ENCODE measurements at regions not wholly inside any gene's neighbourhood (a gene's known extent, or its start where the extent isn't known, plus 50 kb on each side); places are given as distances from the start of the nearest gene placed in this dataset.

- Histone ChIP-seq H3K9ac (ENCODE audit: low read depth in 1 of 2, low read length in 2 of 2) (no peak overlapping the region), H3K27ac (ENCODE audit: low read depth in 2 of 2, low read length in 2 of 2) (no peak overlapping the region), H3K4me3 (ENCODE audit: low read length in 2 of 2) (no peak overlapping the region), H3K9me3 (ENCODE audit: control insufficient read depth in 2 of 2, low read length in 2 of 2) (no peaks in the 10 kb centered on the region), H3K27me3 (ENCODE audit: control insufficient read depth in 2 of 2, insufficient read depth in 2 of 2, low read length in 2 of 2) (no peaks in the 10 kb centered on the region), H3K4me1 (ENCODE audit: control insufficient read depth in 2 of 2, insufficient read depth in 2 of 2, low read length in 2 of 2) (peaks cover 0 to 3% of the 10 kb centered on the region in 2 donors), H3K36me3 (ENCODE audit: control insufficient read depth in 2 of 2, insufficient read depth in 2 of 2, low read length in 2 of 2) (no peaks in the 10 kb centered on the region)
Observed at GRCh38 chr3:23038471-23038870, 164.7 kb upstream of the UBE2E2 start.

GRCh38 chr3:23041918-23042696 lies 161.0 kb upstream of the UBE2E2 start:
- Histone ChIP-seq H3K4me1 (ENCODE audit: control insufficient read depth in 2 of 2, insufficient read depth in 2 of 2, low read length in 2 of 2) (no peaks in the 10 kb centered on the region), H3K27me3 (ENCODE audit: control insufficient read depth in 2 of 2, insufficient read depth in 2 of 2, low read length in 2 of 2) (no peaks in the 10 kb centered on the region), H3K9ac (ENCODE audit: low read depth in 1 of 2, low read length in 2 of 2) (no peak overlapping the region), H3K4me3 (ENCODE audit: low read length in 2 of 2) (no peak overlapping the region), H3K27ac (ENCODE audit: low read depth in 2 of 2, low read length in 2 of 2) (no peak overlapping the region), H3K9me3 (ENCODE audit: control insufficient read depth in 2 of 2, low read length in 2 of 2) (no peaks in the 10 kb centered on the region), H3K36me3 (ENCODE audit: control insufficient read depth in 2 of 2, insufficient read depth in 2 of 2, low read length in 2 of 2) (no peaks in the 10 kb centered on the region)

- Histone ChIP-seq H3K4me1 (ENCODE audit: control insufficient read depth in 2 of 2, insufficient read depth in 2 of 2, low read length in 2 of 2) (no peaks in the 10 kb centered on the region), H3K27ac (ENCODE audit: low read depth in 2 of 2, low read length in 2 of 2) (no peak overlapping the region), H3K9ac (ENCODE audit: low read depth in 1 of 2, low read length in 2 of 2) (no peak overlapping the region), H3K9me3 (ENCODE audit: control insufficient read depth in 2 of 2, low read length in 2 of 2) (no peaks in the 10 kb centered on the region), H3K36me3 (ENCODE audit: control insufficient read depth in 2 of 2, insufficient read depth in 2 of 2, low read length in 2 of 2) (no peaks in the 10 kb centered on the region), H3K27me3 (ENCODE audit: control insufficient read depth in 2 of 2, insufficient read depth in 2 of 2, low read length in 2 of 2) (no peaks in the 10 kb centered on the region), H3K4me3 (ENCODE audit: low read length in 2 of 2) (no peak overlapping the region)
Observed at GRCh38 chr3:23044463-23044862, 158.7 kb upstream of the UBE2E2 start.

GRCh38 chr3:23046536-23046935 lies 156.6 kb upstream of the UBE2E2 start:
- Histone ChIP-seq H3K9ac (ENCODE audit: low read depth in 1 of 2, low read length in 2 of 2) (no peak overlapping the region), H3K36me3 (ENCODE audit: control insufficient read depth in 2 of 2, insufficient read depth in 2 of 2, low read length in 2 of 2) (no peaks in the 10 kb centered on the region), H3K4me3 (ENCODE audit: low read length in 2 of 2) (no peak overlapping the region), H3K27me3 (ENCODE audit: control insufficient read depth in 2 of 2, insufficient read depth in 2 of 2, low read length in 2 of 2) (no peaks in the 10 kb centered on the region), H3K4me1 (ENCODE audit: control insufficient read depth in 2 of 2, insufficient read depth in 2 of 2, low read length in 2 of 2) (no peaks in the 10 kb centered on the region), H3K9me3 (ENCODE audit: control insufficient read depth in 2 of 2, low read length in 2 of 2) (no peaks in the 10 kb centered on the region), H3K27ac (ENCODE audit: low read depth in 2 of 2, low read length in 2 of 2) (no peak overlapping the region)

- no peak overlapping the region for H3K9ac ChIP-seq (ENCODE audit: low read depth in 1 of 2, low read length in 2 of 2)
- no peaks in the 10 kb centered on the region for H3K9me3 ChIP-seq (ENCODE audit: control insufficient read depth in 2 of 2, low read length in 2 of 2)
- H3K4me1 ChIP-seq (ENCODE audit: control insufficient read depth in 2 of 2, insufficient read depth in 2 of 2, low read length in 2 of 2): no peaks in the 10 kb centered on the region
- no peaks in the 10 kb centered on the region for H3K27me3 ChIP-seq (ENCODE audit: control insufficient read depth in 2 of 2, insufficient read depth in 2 of 2, low read length in 2 of 2)
- no peaks in the 10 kb centered on the region for H3K36me3 ChIP-seq (ENCODE audit: control insufficient read depth in 2 of 2, insufficient read depth in 2 of 2, low read length in 2 of 2)
- H3K27ac ChIP-seq (ENCODE audit: low read depth in 2 of 2, low read length in 2 of 2): no peak overlapping the region
- no peak overlapping the region for H3K4me3 ChIP-seq (ENCODE audit: low read length in 2 of 2)
Observed at GRCh38 chr3:23051240-23052140, 151.6 kb upstream of the UBE2E2 start.

GRCh38 chr3:23052208-23052607 lies 150.9 kb upstream of the UBE2E2 start:
- Histone ChIP-seq H3K9ac (ENCODE audit: low read depth in 1 of 2, low read length in 2 of 2) (no peak overlapping the region), H3K4me3 (ENCODE audit: low read length in 2 of 2) (no peak overlapping the region), H3K27ac (ENCODE audit: low read depth in 2 of 2, low read length in 2 of 2) (no peak overlapping the region), H3K9me3 (ENCODE audit: control insufficient read depth in 2 of 2, low read length in 2 of 2) (no peaks in the 10 kb centered on the region), H3K36me3 (ENCODE audit: control insufficient read depth in 2 of 2, insufficient read depth in 2 of 2, low read length in 2 of 2) (no peaks in the 10 kb centered on the region), H3K27me3 (ENCODE audit: control insufficient read depth in 2 of 2, insufficient read depth in 2 of 2, low read length in 2 of 2) (no peaks in the 10 kb centered on the region), H3K4me1 (ENCODE audit: control insufficient read depth in 2 of 2, insufficient read depth in 2 of 2, low read length in 2 of 2) (no peaks in the 10 kb centered on the region)

GRCh38 chr3:23052620-23053019 lies 150.5 kb upstream of the UBE2E2 start:
- Histone ChIP-seq H3K9ac (ENCODE audit: low read depth in 1 of 2, low read length in 2 of 2) (no peak overlapping the region), H3K36me3 (ENCODE audit: control insufficient read depth in 2 of 2, insufficient read depth in 2 of 2, low read length in 2 of 2) (no peaks in the 10 kb centered on the region), H3K4me3 (ENCODE audit: low read length in 2 of 2) (no peak overlapping the region), H3K27ac (ENCODE audit: low read depth in 2 of 2, low read length in 2 of 2) (no peak overlapping the region), H3K9me3 (ENCODE audit: control insufficient read depth in 2 of 2, low read length in 2 of 2) (no peaks in the 10 kb centered on the region), H3K27me3 (ENCODE audit: control insufficient read depth in 2 of 2, insufficient read depth in 2 of 2, low read length in 2 of 2) (no peaks in the 10 kb centered on the region), H3K4me1 (ENCODE audit: control insufficient read depth in 2 of 2, insufficient read depth in 2 of 2, low read length in 2 of 2) (no peaks in the 10 kb centered on the region)

GRCh38 chr3:23055733-23056376 lies 147.3 kb upstream of the UBE2E2 start:
- Histone ChIP-seq H3K27me3 (ENCODE audit: control insufficient read depth in 2 of 2, insufficient read depth in 2 of 2, low read length in 2 of 2) (no peaks in the 10 kb centered on the region), H3K27ac (ENCODE audit: low read depth in 2 of 2, low read length in 2 of 2) (no peak overlapping the region), H3K9ac (ENCODE audit: low read depth in 1 of 2, low read length in 2 of 2) (no peak overlapping the region), H3K4me1 (ENCODE audit: control insufficient read depth in 2 of 2, insufficient read depth in 2 of 2, low read length in 2 of 2) (no peaks in the 10 kb centered on the region), H3K4me3 (ENCODE audit: low read length in 2 of 2) (no peak overlapping the region), H3K36me3 (ENCODE audit: control insufficient read depth in 2 of 2, insufficient read depth in 2 of 2, low read length in 2 of 2) (no peaks in the 10 kb centered on the region), H3K9me3 (ENCODE audit: control insufficient read depth in 2 of 2, low read length in 2 of 2) (no peaks in the 10 kb centered on the region)

- H3K27me3 ChIP-seq (ENCODE audit: control insufficient read depth in 2 of 2, insufficient read depth in 2 of 2, low read length in 2 of 2): no peaks in the 10 kb centered on the region
- no peaks in the 10 kb centered on the region for H3K4me1 ChIP-seq (ENCODE audit: control insufficient read depth in 2 of 2, insufficient read depth in 2 of 2, low read length in 2 of 2)
- no peak overlapping the region for H3K27ac ChIP-seq (ENCODE audit: low read depth in 2 of 2, low read length in 2 of 2)
- no peaks in the 10 kb centered on the region for H3K9me3 ChIP-seq (ENCODE audit: control insufficient read depth in 2 of 2, low read length in 2 of 2)
- no peak overlapping the region for H3K9ac ChIP-seq (ENCODE audit: low read depth in 1 of 2, low read length in 2 of 2)
- no peak overlapping the region for H3K4me3 ChIP-seq (ENCODE audit: low read length in 2 of 2)
- H3K36me3 ChIP-seq (ENCODE audit: control insufficient read depth in 2 of 2, insufficient read depth in 2 of 2, low read length in 2 of 2): no peaks in the 10 kb centered on the region
Observed at GRCh38 chr3:23062582-23062981, 140.5 kb upstream of the UBE2E2 start.

- H3K9me3 ChIP-seq (ENCODE audit: control insufficient read depth in 2 of 2, low read length in 2 of 2): no peaks in the 10 kb centered on the region
- no peaks in the 10 kb centered on the region for H3K36me3 ChIP-seq (ENCODE audit: control insufficient read depth in 2 of 2, insufficient read depth in 2 of 2, low read length in 2 of 2)
- H3K27me3 ChIP-seq (ENCODE audit: control insufficient read depth in 2 of 2, insufficient read depth in 2 of 2, low read length in 2 of 2): no peaks in the 10 kb centered on the region
- H3K9ac ChIP-seq (ENCODE audit: low read depth in 1 of 2, low read length in 2 of 2): no peak overlapping the region
- no peak overlapping the region for H3K27ac ChIP-seq (ENCODE audit: low read depth in 2 of 2, low read length in 2 of 2)
- H3K4me1 ChIP-seq (ENCODE audit: control insufficient read depth in 2 of 2, insufficient read depth in 2 of 2, low read length in 2 of 2): no peaks in the 10 kb centered on the region
- H3K4me3 ChIP-seq (ENCODE audit: low read length in 2 of 2): no peak overlapping the region
Observed at GRCh38 chr3:23062982-23063381, 140.1 kb upstream of the UBE2E2 start.

All from mucosa of rectum (tissue), 2 donors.